HG02571 (cell line): ENCODE measurements at regions not wholly inside any gene's neighbourhood (a gene's known extent, or its start where the extent isn't known, plus 50 kb on each side); places are given as distances from the start of the nearest gene placed in this dataset.
"Not testable (repeated sequence)": the region's sequence is repeated elsewhere in the genome, so short reads cannot be mapped to it uniquely, and the experiment has no call there.

Experiments
- ATAC-seq: cut with Tn5 transposase; IDR thresholded peaks from one replicate; pipeline ENCODE4 v1.9.1; 2021; ENCODE audit warnings: mild to moderate bottlenecking, moderate library complexity; ENCODE audit not compliant: unreplicated experiment

- no peak for ATAC-seq
Measured at GRCh38 chr20:17873410-17874270, 95.0 kb downstream of the SNX5 start.

- ATAC-seq, result no peak
Measured at GRCh38 chr20:17872959-17873358, 95.6 kb downstream of the SNX5 start.

- no peak for ATAC-seq
Measured at GRCh38 chr20:17872434-17872833, 96.2 kb downstream of the SNX5 start.

GRCh38 chr20:17871886-17872285 is 96.7 kb downstream of the SNX5 start:
- no peak for ATAC-seq

DNA sequence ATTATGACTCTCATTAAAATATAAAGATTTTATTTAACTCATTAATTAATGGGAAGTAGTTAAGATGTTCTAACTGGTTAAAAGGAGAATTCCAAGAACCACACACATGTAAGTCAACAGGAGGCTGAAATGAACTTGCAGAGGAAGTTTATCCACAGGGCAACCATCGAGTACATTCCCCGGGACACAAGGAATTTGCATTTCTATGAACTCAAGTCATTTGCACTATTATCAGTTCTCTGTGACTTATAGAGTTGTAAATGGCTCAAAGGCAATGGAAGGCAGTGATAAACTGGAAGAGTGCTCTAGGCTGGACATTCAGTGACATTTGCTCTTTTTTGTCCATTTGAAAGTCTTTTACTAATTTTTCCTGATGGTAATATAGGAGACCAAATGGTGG is 97.4 kb downstream of the SNX5 start:
- no peak for ATAC-seq

DNA sequence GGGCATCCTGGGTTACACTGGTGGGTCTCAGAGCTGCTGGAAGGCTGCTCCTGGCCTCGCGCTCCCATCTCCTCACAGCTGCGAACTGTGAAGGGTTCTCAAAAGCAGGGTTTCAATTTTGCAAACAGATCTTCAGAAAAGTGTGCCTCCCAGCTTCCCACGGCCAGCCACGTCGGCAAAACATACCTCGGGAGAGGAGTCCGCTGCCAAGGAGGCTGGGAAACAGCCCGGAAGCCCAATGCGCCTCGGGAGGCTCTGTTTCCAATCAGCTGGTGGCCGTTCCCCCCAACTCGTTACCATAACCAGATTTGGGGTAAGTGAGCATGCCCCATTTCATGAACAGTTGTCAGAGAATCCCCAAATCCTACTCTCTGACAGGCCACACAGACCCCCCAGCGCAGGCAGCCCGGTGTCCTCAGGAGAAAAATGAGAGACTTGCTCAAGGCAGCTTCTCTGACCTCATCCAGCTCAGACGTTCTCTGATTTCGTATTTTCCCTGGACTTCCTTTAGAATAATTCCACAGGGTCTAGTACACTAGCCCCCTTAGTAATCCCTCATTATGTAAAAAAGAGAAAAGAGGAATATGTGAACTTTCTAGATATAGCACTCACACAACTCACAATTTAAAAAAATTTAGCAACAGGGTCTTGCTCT is 98.4 kb downstream of the SNX5 start:
- no peak for ATAC-seq

- no peak for ATAC-seq
Measured at GRCh38 chr20:17869295-17869994, 99.1 kb downstream of the SNX5 start.

GRCh38 chr20:17868700-17869231 is 99.8 kb downstream of the SNX5 start:
- no peak for ATAC-seq

DNA sequence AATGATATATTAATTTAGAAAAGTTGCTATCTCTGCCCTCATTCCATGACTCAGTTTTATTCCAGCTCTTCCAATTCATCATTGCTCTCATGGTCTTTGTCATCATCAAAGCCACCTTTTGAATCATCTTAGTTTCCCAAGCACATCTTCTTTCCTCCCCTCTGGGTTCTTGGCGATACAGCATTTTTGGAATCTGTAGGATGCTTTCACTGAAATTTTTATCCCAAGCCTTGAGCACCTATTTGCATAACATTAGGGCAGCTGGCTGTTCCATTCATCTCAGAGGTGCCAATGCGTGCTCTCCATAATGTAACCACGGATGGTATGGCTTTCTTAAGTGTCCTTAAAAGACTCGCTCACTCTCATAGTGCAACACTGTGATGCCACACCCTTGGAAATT is 100.4 kb downstream of the SNX5 start:
- no peak for ATAC-seq

DNA sequence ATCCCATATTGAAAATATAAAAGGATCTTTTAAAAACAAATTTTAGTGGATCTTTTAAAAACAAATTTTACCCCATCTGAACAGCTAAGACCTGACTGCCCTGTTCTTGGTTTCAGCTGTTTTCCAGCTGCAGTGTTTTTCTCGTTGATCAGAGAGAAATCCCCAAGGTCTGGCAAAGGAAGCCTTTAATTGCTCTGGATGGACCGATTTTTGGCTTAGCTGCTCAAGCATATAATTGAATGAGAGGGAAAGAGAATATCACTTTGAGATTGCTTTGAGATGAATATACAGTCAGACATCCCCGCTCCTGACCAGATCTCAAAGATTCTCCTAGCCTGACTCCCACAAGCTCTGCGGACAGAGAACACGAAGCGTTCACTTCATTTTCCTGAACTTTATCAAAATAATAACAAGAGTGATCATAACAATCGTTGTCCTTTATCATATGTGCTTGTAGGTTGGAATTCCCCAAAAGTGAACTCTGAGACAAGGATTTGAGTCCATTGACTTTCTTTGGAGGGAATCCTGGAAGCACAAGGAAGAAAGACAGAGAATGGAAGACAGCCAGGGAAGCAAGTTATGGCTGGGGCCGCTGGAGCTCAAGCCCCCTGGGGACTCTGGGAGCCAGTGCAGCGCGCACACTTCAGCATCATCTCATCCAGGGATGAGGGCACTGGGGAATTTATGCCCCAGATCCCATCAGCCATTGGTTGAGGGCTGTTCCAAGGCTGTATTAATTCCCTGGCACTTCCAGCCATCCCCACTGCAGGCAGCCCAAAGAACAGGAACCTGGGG is 101.3 kb downstream of the SNX5 start:
- no peak for ATAC-seq

GRCh38 chr20:17866234-17867001 is 102.2 kb downstream of the SNX5 start:
- no peak for ATAC-seq

- no peak for ATAC-seq
Measured at GRCh38 chr20:17863577-17864292, 104.9 kb downstream of the SNX5 start.

DNA sequence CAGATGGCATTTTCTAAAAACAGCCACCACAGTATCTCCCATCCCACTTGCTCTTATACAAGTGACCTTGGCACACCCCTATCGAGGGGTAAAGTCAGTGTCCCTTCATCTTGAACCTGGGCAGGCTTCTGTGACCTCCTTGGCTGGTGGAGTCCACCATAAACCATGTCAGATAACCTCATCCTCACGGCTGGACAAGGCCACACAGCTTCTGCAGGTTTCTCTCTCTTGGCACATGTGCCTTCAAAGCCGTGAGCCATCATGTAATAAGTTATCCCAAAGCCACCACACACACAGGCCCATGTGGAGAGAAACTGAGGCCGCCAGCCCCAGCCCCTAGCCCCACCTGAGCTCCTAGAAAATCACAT is 105.4 kb downstream of the SNX5 start:
- ATAC-seq, result no peak

DNA sequence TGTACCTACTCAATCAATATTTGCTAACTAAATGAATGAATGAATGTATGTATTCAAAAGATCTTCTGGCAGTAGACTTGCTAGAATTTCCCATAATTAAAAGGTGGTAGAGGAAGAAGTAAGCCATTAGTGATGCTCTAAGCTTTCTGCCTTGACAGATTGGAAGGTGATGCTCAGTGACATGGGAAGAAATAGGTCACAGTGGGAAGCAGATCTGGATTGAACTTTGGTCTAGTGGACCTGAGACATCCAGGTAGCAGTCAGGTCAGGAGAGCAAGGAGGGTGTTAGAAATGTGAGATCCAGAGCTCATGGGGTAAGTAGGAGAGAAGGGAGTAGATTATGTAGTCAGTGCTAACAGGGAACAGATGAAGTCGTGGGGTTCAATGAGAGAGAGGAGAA is 106.4 kb downstream of the SNX5 start:
- ATAC-seq, result no peak

GRCh38 chr20:17861620-17862019 is 107.0 kb downstream of the SNX5 start:
- ATAC-seq, result not testable (repeated sequence)

DNA sequence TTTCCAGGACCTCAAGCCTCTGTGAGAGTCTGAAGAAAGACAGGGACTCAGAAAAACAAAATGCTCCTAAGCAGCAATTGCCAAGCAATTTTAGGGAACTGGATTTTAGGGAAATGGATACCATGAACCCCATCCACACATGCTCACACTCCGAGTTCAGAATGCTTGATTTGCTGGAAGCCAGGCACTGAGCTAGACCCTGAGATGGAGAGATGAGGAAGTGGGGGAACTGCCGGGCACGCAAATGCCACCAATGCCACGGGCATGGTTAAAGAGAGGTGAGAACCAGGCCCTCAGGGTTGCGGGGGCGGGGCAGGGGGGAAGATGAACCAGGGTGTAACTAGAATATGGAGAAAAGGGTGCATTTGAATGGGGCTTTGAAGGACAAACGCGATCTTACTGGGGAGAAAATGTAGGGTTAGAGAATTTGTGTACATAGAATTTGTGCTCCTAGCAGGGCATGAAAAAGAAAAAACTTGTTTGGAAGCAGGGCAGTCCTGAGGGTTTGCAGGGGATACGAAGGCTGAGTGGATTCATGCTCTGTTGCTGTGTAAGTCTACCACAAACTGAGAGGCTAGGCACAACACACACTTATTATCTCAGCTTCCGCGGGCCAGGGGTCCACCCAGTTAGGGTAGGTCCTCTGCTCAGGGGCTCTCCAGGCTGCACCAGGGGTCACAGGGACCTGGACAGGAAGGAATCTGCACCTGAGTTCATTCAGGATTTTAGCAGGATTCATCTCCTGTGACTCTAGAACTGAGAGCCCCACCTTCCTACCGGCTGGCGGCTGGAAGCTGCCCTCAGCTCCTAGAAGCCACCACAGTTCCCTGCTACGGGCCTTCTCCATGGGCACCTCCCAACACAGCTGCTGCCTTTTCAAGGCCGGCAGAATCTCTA is 108.0 kb downstream of the SNX5 start:
- no peak for ATAC-seq

- no peak for ATAC-seq
Measured at GRCh38 chr20:17859616-17860232, 108.9 kb downstream of the SNX5 start.

- no peak for ATAC-seq
Measured at GRCh38 chr20:17859002-17859615, 109.5 kb downstream of the SNX5 start.
